ENCODE measurements at regions not wholly inside any gene's neighbourhood (a gene's known extent, or its start where the extent isn't known, plus 50 kb on each side); places are given as distances from the start of the nearest gene placed in this dataset.

- DNase-seq (no peak), ATAC-seq (no peak)
- no peak for TF ChIP-seq CTCF (IDR thresholded peaks at IDR 0.05)
- Histone ChIP-seq H3K9me3 (no peaks in the 10 kb centered on the region), H3K36me3 (ENCODE audit: low read depth) (no peaks in the 10 kb centered on the region), H3K4me1 (ENCODE audit: low read depth) (no peaks in the 10 kb centered on the region), H3K4me3 (no peak overlapping the region)
- intact Hi-C loops (cut with DNase I, micrococcal nuclease): no loop called here
Measured at GRCh38 chr16:65441501-65441900, 319.6 kb upstream of the CDH11 start.

GRCh38 chr16:65429504-65430181 is 307.8 kb upstream of the CDH11 start:
- no peak for DNase-seq
- Histone ChIP-seq H3K4me3 (no peak overlapping the region), H3K4me1 (ENCODE audit: low read depth) (no peaks in the 10 kb centered on the region), H3K36me3 (ENCODE audit: low read depth) (no peaks in the 10 kb centered on the region), H3K9me3 (peaks cover 4% of the 10 kb centered on the region)
- intact Hi-C loops (cut with DNase I, micrococcal nuclease): no loop called here
- TF ChIP-seq CTCF (IDR thresholded peaks at IDR 0.05): no peak
- no peak for ATAC-seq

GRCh38 chr16:65426484-65426883 is 304.6 kb upstream of the CDH11 start:
- DNase-seq: no peak
- intact Hi-C loops (cut with DNase I, micrococcal nuclease): no loop called here
- no peak for ATAC-seq
- H3K4me3 ChIP-seq: no peak overlapping the region
- no peak for TF ChIP-seq CTCF (IDR thresholded peaks at IDR 0.05)
- H3K36me3 ChIP-seq (ENCODE audit: low read depth): no peaks in the 10 kb centered on the region
- H3K4me1 ChIP-seq (ENCODE audit: low read depth): no peaks in the 10 kb centered on the region
- peaks cover 7% of the 10 kb centered on the region for H3K9me3 ChIP-seq

- Histone ChIP-seq H3K4me1 (ENCODE audit: low read depth) (no peaks in the 10 kb centered on the region), H3K9me3 (peaks cover 3% of the 10 kb centered on the region), H3K36me3 (ENCODE audit: low read depth) (no peaks in the 10 kb centered on the region), H3K4me3 (no peak overlapping the region)
- DNase-seq (no peak), ATAC-seq (no peak)
- intact Hi-C loops (cut with DNase I, micrococcal nuclease): no loop called here
- TF ChIP-seq CTCF (IDR thresholded peaks at IDR 0.05): no peak
Measured at GRCh38 chr16:65422934-65423333, 301.1 kb upstream of the CDH11 start.

- ATAC-seq (no peak), DNase-seq (no peak)
- intact Hi-C loops (cut with DNase I, micrococcal nuclease): no loop called here
- H3K36me3 ChIP-seq (ENCODE audit: low read depth): no peaks in the 10 kb centered on the region
- peaks cover 3% of the 10 kb centered on the region for H3K9me3 ChIP-seq
- no peak overlapping the region for H3K4me3 ChIP-seq
- no peaks in the 10 kb centered on the region for H3K4me1 ChIP-seq (ENCODE audit: low read depth)
- no peak for TF ChIP-seq CTCF (IDR thresholded peaks at IDR 0.05)
Measured at GRCh38 chr16:65421596-65421995, 299.7 kb upstream of the CDH11 start.

- no peaks in the 10 kb centered on the region for H3K36me3 ChIP-seq (ENCODE audit: low read depth)
- intact Hi-C loops (cut with DNase I, micrococcal nuclease): no loop called here
- H3K9me3 ChIP-seq: no peaks in the 10 kb centered on the region
- no peak for ATAC-seq
- H3K4me3 ChIP-seq: no peak overlapping the region
- no peaks in the 10 kb centered on the region for H3K4me1 ChIP-seq (ENCODE audit: low read depth)
- no peak for DNase-seq
- TF ChIP-seq CTCF (IDR thresholded peaks at IDR 0.05): no peak
Measured at GRCh38 chr16:65418435-65418834, 296.6 kb upstream of the CDH11 start.
